NAMALWA (cell line): ENCODE measurements at regions not wholly inside any gene's neighbourhood (a gene's known extent, or its start where the extent isn't known, plus 50 kb on each side); places are given as distances from the start of the nearest gene placed in this dataset.

Source experiments
- DNase-seq: peaks from one replicate; pipeline ENCODE4 v3.0.0-alpha.2; 2015; ENCODE audit warnings: low spot score

GRCh38 chrX:26375346-26375745 is 159.4 kb downstream of the MAGEB5 start:
- no peak for DNase-seq

- no peak for DNase-seq
Measured at GRCh38 chrX:26373829-26374228, 157.9 kb downstream of the MAGEB5 start.

GRCh38 chrX:26352891-26353430 is 137.0 kb downstream of the MAGEB5 start:
- DNase-seq, result no peak

GRCh38 chrX:26347171-26347570 is 131.2 kb downstream of the MAGEB5 start:
- DNase-seq, result no peak

GRCh38 chrX:26334232-26334631 is 118.3 kb downstream of the MAGEB5 start:
- no peak for DNase-seq

GRCh38 chrX:26328608-26329319 is 112.8 kb downstream of the MAGEB5 start:
- no peak for DNase-seq

GRCh38 chrX:26309262-26309661 is 93.3 kb downstream of the MAGEB5 start:
- no peak for DNase-seq

GRCh38 chrX:26295425-26295824 is 79.5 kb downstream of the MAGEB5 start:
- DNase-seq, result no peak

GRCh38 chrX:26286836-26287235 is 70.9 kb downstream of the MAGEB5 start:
- DNase-seq, result no peak
